ENCODE measurements at regions not wholly inside any gene's neighbourhood (a gene's known extent, or its start where the extent isn't known, plus 50 kb on each side); places are given as distances from the start of the nearest gene placed in this dataset.

DNA sequence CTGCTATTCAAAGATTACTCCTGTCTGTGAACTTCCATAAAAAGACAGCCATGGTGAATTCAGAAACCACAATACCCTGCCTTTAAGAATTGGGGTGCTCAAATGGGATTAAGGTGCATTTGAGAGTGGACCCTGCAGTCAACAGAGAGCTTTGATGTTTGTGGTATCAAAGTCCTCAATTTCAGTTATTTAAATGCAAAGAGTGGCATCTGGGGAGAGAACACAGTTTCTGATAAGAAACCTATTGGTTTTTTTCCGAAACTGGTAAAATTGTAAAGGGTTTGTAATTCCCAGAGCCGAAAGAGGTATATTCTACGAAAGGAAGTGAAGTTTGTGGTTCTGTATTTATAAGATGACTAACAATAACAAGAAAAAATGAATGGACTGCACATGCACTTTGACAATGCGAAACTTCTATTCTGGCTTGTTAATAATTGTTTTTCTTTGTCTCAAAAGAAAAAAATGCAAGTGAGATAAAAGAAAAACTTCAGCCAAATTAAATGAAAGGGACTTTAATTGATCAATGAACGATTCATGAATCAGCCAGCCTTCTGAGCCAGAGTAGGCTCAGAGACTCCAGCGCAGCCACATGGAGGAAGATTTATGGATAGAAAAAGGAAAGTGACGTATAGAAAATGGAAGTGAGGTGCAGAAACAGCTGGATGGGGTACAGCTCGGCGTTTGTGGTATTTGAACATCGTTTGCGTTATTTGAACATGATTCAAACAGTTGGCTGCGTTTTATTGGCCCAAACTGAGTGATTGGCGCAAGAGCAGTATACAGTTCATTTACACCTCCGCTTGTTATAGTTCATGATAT lies 70.5 kb upstream of the DUSP22 start:
- intact Hi-C loops (cut with micrococcal nuclease), result no loop called here
- no peak for DNase-seq

GRCh38 chr6:222468-222867 lies 69.8 kb upstream of the DUSP22 start:
- no peak for DNase-seq
- no peak for ATAC-seq
- intact Hi-C loops (cut with micrococcal nuclease), result no loop called here

More for the DNA sequence above, 70.5 kb upstream of the DUSP22 start:
- no peak for ATAC-seq

- ATAC-seq (no peak), DNase-seq (no peak)
- intact Hi-C loops (cut with micrococcal nuclease), result no loop called here
These were observed 69.2 kb upstream of the DUSP22 start for GRCh38 chr6:223136-223535.

GRCh38 chr6:223763-224162 lies 68.5 kb upstream of the DUSP22 start:
- ATAC-seq (no peak), DNase-seq (no peak)
- intact Hi-C loops (cut with micrococcal nuclease), result no loop called here

DNA sequence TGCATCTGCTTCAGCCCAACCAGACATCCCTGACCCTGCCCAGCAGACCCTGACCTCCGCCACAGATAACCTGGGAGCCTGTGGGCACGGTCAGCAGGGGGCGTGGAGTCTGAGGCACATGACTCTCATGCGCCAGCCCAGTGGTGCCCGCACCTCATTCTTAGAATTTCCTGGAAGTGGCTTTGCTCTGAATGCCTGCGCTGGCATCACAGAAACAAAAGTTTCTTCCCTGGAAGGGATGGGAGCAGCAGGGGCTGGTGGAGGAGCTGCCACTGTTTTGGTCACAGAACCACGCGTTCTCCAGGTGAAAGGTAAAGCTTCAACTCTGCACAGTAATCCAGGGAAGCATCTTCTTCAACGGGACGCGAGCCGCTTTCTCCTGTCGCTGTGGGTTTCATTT lies 67.9 kb upstream of the DUSP22 start:
- no peak for ATAC-seq
- intact Hi-C loops (cut with micrococcal nuclease), result no loop called here
- DNase-seq, result no peak

- peak; percentile 32 for ATAC-seq
- intact Hi-C loops (cut with micrococcal nuclease), result no loop called here
- DNase-seq, result no peak
These were observed 67.1 kb upstream of the DUSP22 start for GRCh38 chr6:225121-225721.

GRCh38 chr6:225907-226306 lies 66.4 kb upstream of the DUSP22 start:
- no peak for DNase-seq
- intact Hi-C loops (cut with micrococcal nuclease), result no loop called here
- ATAC-seq, result no peak

GRCh38 chr6:226516-227073 lies 65.7 kb upstream of the DUSP22 start:
- ATAC-seq (no peak), DNase-seq (no peak)
- intact Hi-C loops (cut with micrococcal nuclease), result no loop called here

DNA sequence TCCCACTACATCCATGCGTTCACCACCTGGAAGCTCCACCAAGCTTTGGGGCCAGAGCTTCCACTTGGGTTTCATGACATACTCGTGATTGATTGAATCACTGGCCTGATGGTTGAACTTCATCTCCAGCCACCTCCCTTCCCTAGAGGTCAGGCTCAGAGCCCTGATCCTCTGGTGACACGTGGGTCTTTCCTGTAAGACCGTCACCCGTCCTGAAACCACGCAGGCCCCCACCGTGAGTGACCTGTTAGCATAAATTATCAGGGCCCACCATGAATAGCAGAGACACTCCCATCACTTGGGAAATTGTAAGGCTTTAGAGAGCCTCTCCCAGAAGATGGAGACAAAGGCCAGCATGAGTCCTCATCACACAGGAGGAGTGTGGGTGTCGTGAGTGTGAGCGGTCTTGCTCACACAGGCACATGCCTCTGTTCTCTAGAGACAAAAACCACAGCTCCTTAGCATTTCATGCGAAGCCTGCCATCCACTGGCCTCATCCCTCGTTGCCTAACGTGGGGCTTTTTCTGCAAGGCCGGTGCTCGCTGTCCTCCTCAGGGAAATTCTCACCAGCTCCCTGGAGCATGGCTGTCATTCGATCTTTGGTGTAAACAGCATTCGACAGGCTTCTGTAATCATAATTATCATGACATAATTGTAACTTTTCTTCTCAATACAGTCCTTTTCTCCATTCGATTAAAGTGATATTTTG lies 65.1 kb upstream of the DUSP22 start:
- ATAC-seq (no peak), DNase-seq (no peak)
- intact Hi-C loops (cut with micrococcal nuclease), result no loop called here

DNA sequence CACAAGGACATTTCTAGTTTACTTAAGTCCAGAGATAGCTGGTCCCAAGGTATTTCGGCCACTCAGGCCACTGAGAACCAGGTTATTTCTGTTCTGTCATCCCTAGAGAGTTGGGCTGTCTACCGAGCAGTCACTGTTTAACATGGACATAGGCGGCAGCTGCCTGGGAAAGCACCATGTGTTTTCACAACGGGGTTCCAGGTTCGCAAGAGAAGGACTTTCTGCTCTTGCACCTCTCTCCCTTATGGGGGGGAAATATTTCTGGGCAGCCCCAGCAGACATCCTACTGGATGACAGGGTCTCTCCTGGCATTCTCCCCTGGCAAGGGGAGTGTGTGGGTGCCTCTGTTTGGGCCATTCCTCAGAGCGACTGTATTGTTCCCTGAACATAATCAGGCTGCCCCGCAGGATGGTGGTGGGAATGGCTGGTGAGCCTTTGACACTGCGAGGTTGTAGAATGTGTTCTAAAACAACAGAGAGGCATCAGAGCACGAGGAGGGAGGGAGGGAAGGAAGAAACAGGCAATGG lies 64.4 kb upstream of the DUSP22 start:
- ATAC-seq (no peak), DNase-seq (no peak)
- intact Hi-C loops (cut with micrococcal nuclease), result no loop called here

GRCh38 chr6:228881-229651 lies 63.2 kb upstream of the DUSP22 start:
- ATAC-seq (no peak), DNase-seq (no peak)
- intact Hi-C loops (cut with micrococcal nuclease), result no loop called here

GRCh38 chr6:231779-232178 lies 60.5 kb upstream of the DUSP22 start:
- DNase-seq, result no peak
- ATAC-seq, result no peak

DNA sequence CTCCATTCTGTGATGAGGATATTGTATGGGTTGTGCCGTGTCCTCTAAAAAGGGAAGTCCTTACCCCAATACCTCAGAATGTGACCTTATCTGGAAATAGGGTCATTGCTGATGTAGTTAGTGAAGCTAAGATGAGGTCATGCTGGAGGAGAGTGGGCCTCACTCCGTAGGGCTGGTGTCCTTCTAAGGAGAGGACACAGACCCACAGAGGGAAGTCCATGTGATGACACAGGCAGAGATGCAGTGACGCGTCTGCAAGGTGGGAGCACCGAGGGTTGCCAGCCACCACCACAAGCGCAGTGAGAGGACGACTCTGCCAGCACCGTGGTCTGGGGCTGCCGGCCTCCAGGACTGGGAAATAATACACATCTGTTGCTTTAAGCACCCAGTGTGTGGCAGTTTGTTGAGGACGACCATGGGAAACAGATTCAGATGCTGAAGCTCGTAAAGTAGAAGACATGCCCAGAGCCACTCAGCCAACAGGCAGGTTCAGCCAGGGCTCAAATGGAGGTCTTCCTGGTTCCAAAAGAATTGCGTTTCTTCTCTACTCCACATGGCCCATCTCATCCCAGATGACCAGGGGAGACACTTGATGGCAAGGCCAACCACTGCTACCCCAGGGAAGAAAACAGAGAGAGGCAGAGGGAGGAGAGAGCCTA lies 59.2 kb upstream of the DUSP22 start:
- no peak for ATAC-seq
- DNase-seq, result no peak
- intact Hi-C loops (cut with micrococcal nuclease), result no loop called here

More at GRCh38 chr6:231779-232178, 60.5 kb upstream of the DUSP22 start:
- intact Hi-C loops (cut with micrococcal nuclease), result no loop called here

DNA sequence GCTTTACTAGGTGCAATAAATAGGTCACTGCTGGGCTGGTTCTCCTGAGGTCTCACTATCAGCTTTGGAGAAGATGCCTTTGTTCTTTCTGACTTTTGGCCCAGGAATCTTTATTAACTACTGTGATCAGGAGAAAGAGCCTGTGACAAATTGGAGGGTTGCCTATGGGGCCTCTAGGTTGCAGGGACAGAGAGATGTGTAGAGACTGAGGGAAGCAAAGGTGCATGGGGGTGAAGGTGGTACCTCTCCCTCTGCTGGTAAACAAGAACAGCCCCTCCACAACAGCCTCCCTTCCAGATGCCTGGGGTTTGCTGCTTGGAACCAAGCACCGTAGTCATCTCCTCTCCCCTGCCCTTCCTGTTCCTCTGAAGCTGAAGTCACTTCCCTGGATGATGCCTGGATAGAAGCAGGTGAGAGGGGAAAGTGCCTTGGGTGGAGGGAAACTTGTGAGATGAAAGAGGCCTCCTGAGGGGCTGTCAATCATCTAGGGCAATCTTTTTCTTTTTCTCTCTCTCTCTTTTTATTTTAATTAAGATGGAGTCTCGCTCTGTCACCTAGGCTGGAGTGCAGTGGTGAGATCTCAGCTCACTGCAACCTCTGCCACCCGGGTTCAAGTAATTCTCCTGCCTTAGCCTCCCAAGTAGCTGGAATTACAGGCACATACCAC lies 57.4 kb upstream of the DUSP22 start:
- DNase-seq (no peak), ATAC-seq (no peak)
- intact Hi-C loops (cut with micrococcal nuclease), result no loop called here

DNA sequence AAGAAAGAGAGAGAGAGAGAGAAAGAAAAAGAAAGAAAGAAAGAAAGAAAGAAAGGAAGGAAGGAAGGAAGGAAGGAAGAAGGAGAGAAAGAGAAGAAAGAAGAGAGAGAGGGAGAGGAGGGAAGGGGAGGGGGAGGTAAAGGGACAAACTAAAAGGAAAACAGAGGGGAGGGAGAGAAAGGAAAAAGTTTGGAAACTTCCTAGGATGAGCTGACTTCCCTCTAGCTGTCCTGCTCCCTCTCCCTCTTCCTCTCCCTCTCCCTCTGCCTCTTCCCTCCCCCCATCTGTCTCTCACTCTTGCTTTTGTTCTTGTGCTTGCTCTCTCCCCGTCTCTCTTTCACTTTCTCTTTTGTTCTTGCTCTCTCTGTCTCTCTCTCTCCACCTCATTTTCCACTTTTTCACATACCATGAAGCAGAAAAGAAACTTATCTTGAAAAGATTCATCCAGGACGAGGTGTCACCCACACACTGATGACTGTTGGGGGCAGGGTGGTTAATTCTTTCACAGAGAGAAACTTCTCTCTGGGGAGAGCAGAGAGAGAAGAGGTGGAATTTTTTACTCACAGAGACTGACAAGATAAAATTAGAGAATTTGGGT lies 56.4 kb upstream of the DUSP22 start:
- no peak for DNase-seq
- ATAC-seq, result peak; percentile 88
- intact Hi-C loops (cut with micrococcal nuclease), result no loop called here

DNA sequence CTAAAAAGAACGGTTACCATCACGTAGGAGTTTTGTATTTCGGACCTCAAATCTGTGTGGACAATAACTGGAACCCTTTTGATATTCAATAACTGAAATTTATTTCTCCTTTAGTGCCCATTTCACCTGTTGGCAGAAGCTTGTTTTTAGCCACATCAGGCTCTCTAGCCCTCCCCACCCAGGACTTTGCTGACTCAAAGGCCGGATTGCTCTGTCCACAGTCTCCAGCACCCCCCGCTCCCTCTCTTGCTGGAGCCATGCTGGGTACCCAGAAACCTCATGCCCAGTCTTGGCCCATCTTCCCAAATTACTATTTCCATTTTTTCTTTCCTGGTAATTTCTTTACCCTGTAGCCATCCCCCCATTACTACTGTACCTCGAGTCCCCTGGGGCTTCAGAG lies 55.8 kb upstream of the DUSP22 start:
- no peak for DNase-seq
- intact Hi-C loops (cut with micrococcal nuclease), result no loop called here
- peak; percentile 33 for ATAC-seq

GRCh38 chr6:240151-240550 lies 52.1 kb upstream of the DUSP22 start:
- intact Hi-C loops (cut with micrococcal nuclease), result no loop called here
- DNase-seq (no peak), ATAC-seq (no peak)

DNA sequence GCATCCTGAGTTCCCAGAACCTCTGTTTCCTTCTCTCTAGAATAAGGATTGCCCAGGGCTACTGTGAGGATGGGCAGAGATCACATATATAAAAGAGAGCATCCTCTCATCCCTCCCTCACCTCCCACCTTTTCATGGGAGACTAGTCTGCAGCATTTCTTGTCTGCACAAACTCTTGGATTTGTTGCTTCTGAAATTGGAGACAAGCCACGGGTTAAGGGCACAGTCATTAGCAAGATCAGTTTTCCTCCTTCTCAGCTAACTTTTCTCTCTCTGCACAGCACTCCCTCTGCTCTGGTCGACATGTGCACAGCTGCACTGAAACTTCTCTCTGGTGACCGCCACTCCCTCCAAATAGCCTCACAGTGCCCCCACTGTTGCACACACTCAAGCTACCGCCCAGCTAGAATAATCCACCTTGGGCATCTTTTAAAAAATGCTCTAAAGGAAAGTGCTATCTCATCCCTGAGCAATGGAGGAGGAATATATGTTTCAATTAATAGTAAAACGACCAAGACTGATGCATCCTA lies 50.9 kb upstream of the DUSP22 start:
- ATAC-seq (no peak), DNase-seq (no peak)
- intact Hi-C loops (cut with micrococcal nuclease), result no loop called here
